ENCODE measurements at regions not wholly inside any gene's neighbourhood (a gene's known extent, or its start where the extent isn't known, plus 50 kb on each side); places are given as distances from the start of the nearest gene placed in this dataset.

- no peak for DNase-seq
- ChIA-PET POLR2A (no interaction called here), CTCF (no interaction called here)
- intact Hi-C loops (cut with micrococcal nuclease) = no loop called here
- Mint-ChIP-seq H3K27me3 (peaks cover 6% of the 10 kb centered on the region), H3K36me3 (no peaks in the 10 kb centered on the region), H3K4me3 (no peak overlapping the region), H3K9me3 (no peaks in the 10 kb centered on the region), H3K27ac (no peak overlapping the region), H3K4me1 (ENCODE audit: low read depth) (peaks cover 7% of the 10 kb centered on the region)
Observed at GRCh38 chr3:70607469-70607868, 295.0 kb upstream of the MDFIC2 start.

GRCh38 chr3:70606018-70606417 is 293.6 kb upstream of the MDFIC2 start:
- CTCF ChIA-PET = no interaction called here
- POLR2A ChIA-PET = no interaction called here
- no peak for DNase-seq
- Mint-ChIP-seq H3K9me3 (no peaks in the 10 kb centered on the region), H3K4me1 (ENCODE audit: low read depth) (peaks cover 7% of the 10 kb centered on the region), H3K27me3 (peaks cover 7% of the 10 kb centered on the region), H3K27ac (no peak overlapping the region), H3K36me3 (no peaks in the 10 kb centered on the region), H3K4me3 (no peak overlapping the region)
- intact Hi-C loops (cut with micrococcal nuclease) = no loop called here

DNA sequence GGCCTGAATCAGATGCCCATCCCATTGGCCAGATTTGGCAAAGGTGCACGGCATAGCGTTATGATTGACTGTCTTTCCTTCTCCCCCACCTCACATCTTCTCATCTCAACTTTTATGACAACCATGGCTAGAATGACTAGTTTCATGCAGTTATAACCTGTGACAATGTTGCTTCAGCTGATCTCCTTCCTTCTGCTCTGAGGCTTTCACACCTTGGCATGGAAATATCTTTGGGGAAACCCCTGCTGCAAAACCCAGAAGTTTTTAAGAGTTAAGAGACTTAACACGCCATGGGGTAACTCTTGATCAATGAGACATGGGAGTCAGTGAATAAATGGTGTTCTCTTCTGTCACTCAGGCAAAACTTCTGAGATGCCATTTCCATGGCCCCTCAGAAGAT is 290.7 kb upstream of the MDFIC2 start:
- peaks cover 14% of the 10 kb centered on the region for H3K27me3 Mint-ChIP-seq
- no peak overlapping the region for H3K27ac Mint-ChIP-seq
- H3K4me3 Mint-ChIP-seq = no peak overlapping the region
- H3K9me3 Mint-ChIP-seq = no peaks in the 10 kb centered on the region
- ChIA-PET CTCF (no interaction called here), POLR2A (no interaction called here)
- intact Hi-C loops (cut with micrococcal nuclease) = no loop called here
- peaks cover 7% of the 10 kb centered on the region for H3K4me1 Mint-ChIP-seq (ENCODE audit: low read depth)
- H3K36me3 Mint-ChIP-seq = no peaks in the 10 kb centered on the region
- DNase-seq = peak; percentile 24

- H3K27ac Mint-ChIP-seq = no peak overlapping the region
Observed at GRCh38 chr3:70597312-70597711, 284.9 kb upstream of the MDFIC2 start.

GRCh38 chr3:70583682-70584081 is 271.2 kb upstream of the MDFIC2 start:
- no peaks in the 10 kb centered on the region for H3K4me1 Mint-ChIP-seq (ENCODE audit: low read depth)
- H3K27ac Mint-ChIP-seq = no peak overlapping the region
- no peaks in the 10 kb centered on the region for H3K9me3 Mint-ChIP-seq
- H3K4me3 Mint-ChIP-seq = no peak overlapping the region
- no peak for DNase-seq
- H3K36me3 Mint-ChIP-seq = no peaks in the 10 kb centered on the region
- intact Hi-C loops (cut with micrococcal nuclease) = no loop called here
- peaks cover 5% of the 10 kb centered on the region for H3K27me3 Mint-ChIP-seq
- ChIA-PET CTCF (no interaction called here), POLR2A (no interaction called here)

More at GRCh38 chr3:70597312-70597711, 284.9 kb upstream of the MDFIC2 start:
- Mint-ChIP-seq H3K27me3 (peaks cover 30% of the 10 kb centered on the region), H3K9me3 (no peaks in the 10 kb centered on the region), H3K4me3 (no peak overlapping the region), H3K4me1 (ENCODE audit: low read depth) (no peaks in the 10 kb centered on the region), H3K36me3 (no peaks in the 10 kb centered on the region)
- DNase-seq = no peak
- intact Hi-C loops (cut with micrococcal nuclease) = no loop called here
- ChIA-PET CTCF (no interaction called here), POLR2A (no interaction called here)

DNA sequence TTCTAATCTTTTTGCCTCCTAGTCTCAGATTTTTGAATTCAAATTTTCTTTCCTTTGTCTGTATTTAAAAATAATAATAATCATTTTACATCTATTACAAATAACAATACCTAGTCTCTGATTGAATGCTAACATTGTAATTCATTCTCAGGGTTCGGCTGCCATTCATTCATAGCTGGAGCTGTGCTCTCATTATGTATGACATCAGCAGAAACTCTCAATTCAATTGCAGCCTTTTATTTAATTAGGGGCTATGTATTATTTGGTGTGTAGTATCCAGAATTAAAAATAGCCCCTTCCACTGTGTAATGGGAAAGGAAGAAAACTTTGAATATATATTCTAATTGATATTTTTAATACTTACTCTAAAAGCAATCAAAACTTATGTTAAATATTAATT is 270.4 kb upstream of the MDFIC2 start:
- H3K36me3 Mint-ChIP-seq = no peaks in the 10 kb centered on the region
- peaks cover 11% of the 10 kb centered on the region for H3K27me3 Mint-ChIP-seq
- DNase-seq = no peak
- no peak overlapping the region for H3K4me3 Mint-ChIP-seq
- POLR2A ChIA-PET = no interaction called here
- H3K27ac Mint-ChIP-seq = no peak overlapping the region
- intact Hi-C loops (cut with micrococcal nuclease) = no loop called here
- H3K4me1 Mint-ChIP-seq (ENCODE audit: low read depth) = no peaks in the 10 kb centered on the region
- no peaks in the 10 kb centered on the region for H3K9me3 Mint-ChIP-seq
- CTCF ChIA-PET = no interaction called here

DNA sequence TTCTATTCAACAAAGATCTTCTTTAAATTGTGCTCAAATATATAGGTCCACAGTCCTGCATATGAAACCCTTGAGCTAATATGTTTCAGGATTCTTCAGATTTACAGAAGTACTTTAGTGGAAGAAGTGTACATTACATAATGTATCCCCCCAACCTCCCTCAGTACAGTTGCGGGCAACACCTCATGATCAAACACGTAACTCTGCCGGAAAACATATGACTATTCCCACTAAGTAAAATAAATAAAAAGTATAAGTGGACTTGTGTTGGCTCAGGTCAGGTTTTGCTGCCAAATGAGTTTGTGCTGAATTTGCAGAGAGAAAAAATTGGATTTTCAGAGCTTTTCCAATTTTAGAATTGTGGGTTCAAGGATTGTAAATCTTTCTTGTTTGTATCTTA is 267.6 kb upstream of the MDFIC2 start:
- Mint-ChIP-seq H3K36me3 (no peaks in the 10 kb centered on the region), H3K27ac (no peak overlapping the region), H3K4me1 (ENCODE audit: low read depth) (no peaks in the 10 kb centered on the region), H3K27me3 (peaks cover 15% of the 10 kb centered on the region), H3K9me3 (no peaks in the 10 kb centered on the region), H3K4me3 (no peak overlapping the region)
- POLR2A ChIA-PET = no interaction called here
- CTCF ChIA-PET = no interaction called here
- no peak for DNase-seq
- intact Hi-C loops (cut with micrococcal nuclease) = no loop called here

GRCh38 chr3:70571696-70572095 is 259.3 kb upstream of the MDFIC2 start:
- POLR2A ChIA-PET = no interaction called here
- H3K4me3 Mint-ChIP-seq = no peak overlapping the region
- H3K36me3 Mint-ChIP-seq = no peaks in the 10 kb centered on the region
- CTCF ChIA-PET = no interaction called here
- H3K27ac Mint-ChIP-seq = no peak overlapping the region
- no peaks in the 10 kb centered on the region for H3K9me3 Mint-ChIP-seq
- intact Hi-C loops (cut with micrococcal nuclease) = no loop called here
- no peak for DNase-seq
- no peaks in the 10 kb centered on the region for H3K4me1 Mint-ChIP-seq (ENCODE audit: low read depth)
- H3K27me3 Mint-ChIP-seq = peaks cover 9% of the 10 kb centered on the region

GRCh38 chr3:70570584-70570983 is 258.1 kb upstream of the MDFIC2 start:
- Mint-ChIP-seq H3K4me1 (ENCODE audit: low read depth) (no peaks in the 10 kb centered on the region), H3K9me3 (no peaks in the 10 kb centered on the region), H3K27ac (no peak overlapping the region), H3K27me3 (peaks cover 5% of the 10 kb centered on the region), H3K4me3 (no peak overlapping the region), H3K36me3 (no peaks in the 10 kb centered on the region)
- intact Hi-C loops (cut with micrococcal nuclease) = no loop called here
- ChIA-PET CTCF (no interaction called here), POLR2A (no interaction called here)
- no peak for DNase-seq

DNA sequence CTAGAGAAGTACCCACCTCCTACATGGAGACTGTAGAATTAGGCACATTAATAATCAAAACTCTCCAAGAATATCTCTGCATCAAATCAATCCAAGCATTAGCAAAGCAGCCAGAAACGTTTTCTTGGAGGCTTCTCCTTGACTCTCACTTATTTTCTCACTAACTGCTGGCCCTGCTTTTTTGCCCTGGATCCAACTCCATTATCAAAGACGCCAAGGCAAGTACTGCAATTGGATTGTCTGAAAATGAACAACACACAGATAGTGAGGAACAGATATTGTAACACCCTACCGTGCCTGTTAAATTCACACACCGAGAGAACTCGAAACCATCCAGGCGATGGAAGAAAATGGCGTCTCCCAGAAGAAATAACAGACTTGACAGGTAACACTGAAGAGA is 256.2 kb upstream of the MDFIC2 start:
- POLR2A ChIA-PET = no interaction called here
- H3K4me3 Mint-ChIP-seq = no peak overlapping the region
- intact Hi-C loops (cut with micrococcal nuclease) = no loop called here
- peaks cover 2% of the 10 kb centered on the region for H3K27me3 Mint-ChIP-seq
- no peak overlapping the region for H3K27ac Mint-ChIP-seq
- peaks cover 2% of the 10 kb centered on the region for H3K36me3 Mint-ChIP-seq
- peaks cover 6% of the 10 kb centered on the region for H3K9me3 Mint-ChIP-seq
- CTCF ChIA-PET = interaction anchor here (1.0 kb wide), 1 partner anchor 18 kb away, joined by 3 read pairs; no protein-coding TSS in a partner anchor
- no peaks in the 10 kb centered on the region for H3K4me1 Mint-ChIP-seq (ENCODE audit: low read depth)
- DNase-seq = no peak

DNA sequence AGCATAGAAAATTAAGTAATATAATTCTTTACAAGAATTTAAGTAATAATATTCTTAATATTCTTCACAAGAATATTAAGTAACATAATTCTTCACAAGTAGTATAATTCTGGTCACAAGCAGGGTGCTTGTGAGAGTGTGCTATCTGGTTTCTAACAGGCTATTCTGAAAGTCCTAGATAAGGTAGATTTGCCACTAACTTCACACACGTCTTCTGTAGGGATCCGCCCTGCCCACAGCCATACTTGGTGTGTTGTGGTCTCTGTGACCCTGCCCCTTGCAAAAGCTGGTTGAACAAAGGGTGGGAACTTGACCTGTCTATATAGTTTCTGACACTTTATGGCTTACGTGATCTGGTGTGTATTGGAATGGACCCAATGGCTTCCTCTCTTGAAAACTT is 253.4 kb upstream of the MDFIC2 start:
- CTCF ChIA-PET = no interaction called here
- H3K27ac Mint-ChIP-seq = no peak overlapping the region
- H3K36me3 Mint-ChIP-seq = peaks cover 2% of the 10 kb centered on the region
- peaks cover 13% of the 10 kb centered on the region for H3K9me3 Mint-ChIP-seq
- POLR2A ChIA-PET = no interaction called here
- H3K4me1 Mint-ChIP-seq (ENCODE audit: low read depth) = no peaks in the 10 kb centered on the region
- intact Hi-C loops (cut with micrococcal nuclease) = no loop called here
- no peak overlapping the region for H3K4me3 Mint-ChIP-seq
- no peak for DNase-seq
- peaks cover 2% of the 10 kb centered on the region for H3K27me3 Mint-ChIP-seq

DNA sequence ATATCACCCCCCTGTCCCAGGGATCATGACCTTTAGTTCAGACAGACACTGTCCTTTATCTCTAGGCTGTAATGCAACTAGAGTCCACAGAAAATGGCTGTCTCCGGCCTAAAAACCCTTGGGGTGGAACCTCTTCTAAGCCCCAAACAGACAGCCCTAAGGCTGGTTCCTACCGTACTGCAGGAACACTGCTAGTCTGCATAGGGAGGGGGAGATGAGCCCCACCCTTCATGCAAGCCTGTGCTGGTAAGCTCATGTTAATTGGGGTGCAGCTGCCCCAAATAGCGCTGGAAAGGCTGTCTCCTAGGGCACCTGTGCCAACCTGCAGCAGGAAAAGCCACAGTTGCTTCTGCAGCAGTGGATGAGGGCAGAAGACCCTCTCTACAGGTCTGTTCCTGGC is 252.1 kb upstream of the MDFIC2 start:
- no peak overlapping the region for H3K27ac Mint-ChIP-seq
- peaks cover 2% of the 10 kb centered on the region for H3K36me3 Mint-ChIP-seq
- H3K4me3 Mint-ChIP-seq = no peak overlapping the region
- no peaks in the 10 kb centered on the region for H3K4me1 Mint-ChIP-seq (ENCODE audit: low read depth)
- peaks cover 13% of the 10 kb centered on the region for H3K9me3 Mint-ChIP-seq
- H3K27me3 Mint-ChIP-seq = peaks cover 2% of the 10 kb centered on the region
- ChIA-PET POLR2A (no interaction called here), CTCF (interaction anchor here (0.5 kb wide), 1 partner anchor 16 kb away, joined by 3 read pairs; no protein-coding TSS in a partner anchor)
- no peak for DNase-seq
- intact Hi-C loops (cut with micrococcal nuclease) = no loop called here

DNA sequence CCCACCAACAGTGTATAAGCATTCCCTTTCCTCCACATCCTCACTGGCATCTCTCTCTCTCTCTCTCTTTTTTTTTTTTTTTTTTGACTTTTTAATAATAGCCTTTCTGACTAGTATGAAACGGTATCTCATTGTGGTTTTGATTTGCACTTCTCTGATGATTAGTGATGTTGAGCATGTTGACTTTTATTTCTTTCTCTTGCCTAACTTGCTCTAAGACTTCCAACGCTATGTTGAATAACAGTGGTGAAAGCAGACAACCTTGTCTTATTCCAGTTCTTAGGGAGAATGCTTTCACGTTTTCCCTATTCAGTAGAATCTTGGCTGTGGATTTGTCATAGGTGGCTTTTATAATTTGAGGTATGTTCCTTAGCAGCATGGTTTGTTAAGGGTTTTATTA is 249.4 kb upstream of the MDFIC2 start:
- H3K27ac Mint-ChIP-seq = no peak overlapping the region
- CTCF ChIA-PET = interaction anchor here (1.8 kb wide), 1 partner anchor 12 kb away, joined by 10 read pairs; no protein-coding TSS in a partner anchor
- intact Hi-C loops (cut with micrococcal nuclease) = no loop called here
- H3K36me3 Mint-ChIP-seq = peaks cover 2% of the 10 kb centered on the region
- POLR2A ChIA-PET = no interaction called here
- DNase-seq = no peak
- H3K9me3 Mint-ChIP-seq = peaks cover 13% of the 10 kb centered on the region
- peaks cover 2% of the 10 kb centered on the region for H3K27me3 Mint-ChIP-seq
- no peaks in the 10 kb centered on the region for H3K4me1 Mint-ChIP-seq (ENCODE audit: low read depth)
- no peak overlapping the region for H3K4me3 Mint-ChIP-seq

DNA sequence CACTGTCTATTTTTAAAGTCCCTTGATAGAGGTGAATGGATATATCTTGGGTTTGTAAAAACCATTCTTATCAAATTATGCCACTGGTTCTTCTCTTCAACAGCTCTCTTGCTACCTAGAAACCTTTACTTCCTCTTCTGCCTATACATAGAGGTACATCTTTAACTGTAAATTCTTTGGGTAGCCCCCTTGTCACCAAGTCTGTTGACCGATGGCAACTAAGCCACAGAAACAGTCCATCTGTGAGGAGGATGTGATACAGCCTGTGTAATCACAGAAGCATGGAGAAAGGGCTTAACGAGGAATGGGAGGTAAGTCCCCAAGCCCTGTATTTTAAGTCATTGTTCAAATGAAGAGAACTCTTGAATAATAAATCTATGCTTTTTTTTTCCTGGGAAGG is 246.5 kb upstream of the MDFIC2 start:
- Mint-ChIP-seq H3K36me3 (peaks cover 2% of the 10 kb centered on the region), H3K4me3 (no peak overlapping the region), H3K27ac (no peak overlapping the region), H3K4me1 (ENCODE audit: low read depth) (no peaks in the 10 kb centered on the region), H3K9me3 (peaks cover 10% of the 10 kb centered on the region), H3K27me3 (peaks cover 2% of the 10 kb centered on the region)
- CTCF ChIA-PET = interaction anchor here (0.6 to 3.2 kb wide), 3 partner anchors 8 to 1122 kb away, joined by 3 to 10 read pairs (median 4); no protein-coding TSS in a partner anchor
- POLR2A ChIA-PET = no interaction called here
- no peak for DNase-seq
- intact Hi-C loops (cut with micrococcal nuclease) = loop anchor here (10.0 kb wide), 1 partner anchor 956 kb away; no protein-coding TSS in a partner anchor

All from activated CD4-positive, alpha-beta memory T cell treated with anti-CD3 and anti-CD28 coated beads for 36 hours (primary cell).